ENCODE measurements at regions not wholly inside any gene's neighbourhood (a gene's known extent, or its start where the extent isn't known, plus 50 kb on each side); places are given as distances from the start of the nearest gene placed in this dataset.

GRCh38 chr14:64639340-64639821, 64.8 kb upstream of the PLEKHG3 start:
- no peak for TF ChIP-seq CTCF (IDR thresholded peaks at IDR 0.05; ENCODE audit: insufficient read depth, low read depth, low read length)
- CTCF ChIA-PET, result interaction anchor here (0.8 to 1.0 kb wide), 2 partner anchors 96 to 99 kb away, joined by 3 to 4 read pairs; partner anchors contain the start of gene HSPA2
- Histone ChIP-seq H3K27me3 (ENCODE audit: control insufficient read depth, insufficient read depth, low read length) (no peaks in the 10 kb centered on the region), H3K4me3 (ENCODE audit: low read depth, low read length) (no peak overlapping the region), H3K36me3 (ENCODE audit: control insufficient read depth, insufficient read depth, low read length) (no peaks in the 10 kb centered on the region)
- no peak for DNase-seq (ENCODE audit: low read depth)
- POLR2A ChIA-PET, result interaction anchor here (0.6 kb wide), 1 partner anchor 99 kb away, joined by 3 read pairs; no protein-coding TSS in a partner anchor

- POLR2A ChIA-PET, result no interaction called here
Observed at GRCh38 chr14:64640839-64641238, 63.4 kb upstream of the PLEKHG3 start.

GRCh38 chr14:64641760-64642159, 62.5 kb upstream of the PLEKHG3 start:
- H3K4me3 ChIP-seq (ENCODE audit: low read depth, low read length), result no peak overlapping the region
- TF ChIP-seq CTCF (IDR thresholded peaks at IDR 0.05; ENCODE audit: insufficient read depth, low read depth, low read length), result no peak
- POLR2A ChIA-PET, result no interaction called here
- no peaks in the 10 kb centered on the region for H3K27me3 ChIP-seq (ENCODE audit: control insufficient read depth, insufficient read depth, low read length)
- DNase-seq (ENCODE audit: low read depth), result no peak
- CTCF ChIA-PET, result interaction anchor here (1.0 to 1.3 kb wide), 2 partner anchors 33 to 123 kb away, joined by 3 read pairs; no protein-coding TSS in a partner anchor
- no peaks in the 10 kb centered on the region for H3K36me3 ChIP-seq (ENCODE audit: control insufficient read depth, insufficient read depth, low read length)

More at GRCh38 chr14:64640839-64641238, 63.4 kb upstream of the PLEKHG3 start:
- H3K36me3 ChIP-seq (ENCODE audit: control insufficient read depth, insufficient read depth, low read length), result no peaks in the 10 kb centered on the region
- TF ChIP-seq CTCF (IDR thresholded peaks at IDR 0.05; ENCODE audit: insufficient read depth, low read depth, low read length), result no peak
- no peak overlapping the region for H3K4me3 ChIP-seq (ENCODE audit: low read depth, low read length)
- no peak for DNase-seq (ENCODE audit: low read depth)
- H3K27me3 ChIP-seq (ENCODE audit: control insufficient read depth, insufficient read depth, low read length), result no peaks in the 10 kb centered on the region
- CTCF ChIA-PET, result no interaction called here

GRCh38 chr14:64643709-64644108, 60.5 kb upstream of the PLEKHG3 start:
- POLR2A ChIA-PET, result interaction anchor here (0.5 kb wide), 1 partner anchor 138 kb away, joined by 9 read pairs; no protein-coding TSS in a partner anchor
- DNase-seq (ENCODE audit: low read depth), result no peak
- CTCF ChIA-PET, result interaction anchor here (0.8 to 3.4 kb wide), 2 partner anchors 103 to 133 kb away, joined by 3 to 13 read pairs; partner anchors contain the start of gene HSPA2
- Histone ChIP-seq H3K4me3 (ENCODE audit: low read depth, low read length) (no peak overlapping the region), H3K36me3 (ENCODE audit: control insufficient read depth, insufficient read depth, low read length) (no peaks in the 10 kb centered on the region), H3K27me3 (ENCODE audit: control insufficient read depth, insufficient read depth, low read length) (no peaks in the 10 kb centered on the region)
- TF ChIP-seq CTCF (IDR thresholded peaks at IDR 0.05; ENCODE audit: insufficient read depth, low read depth, low read length), result no peak

- TF ChIP-seq CTCF (IDR thresholded peaks at IDR 0.05; ENCODE audit: insufficient read depth, low read depth, low read length), result no peak
- ChIA-PET CTCF (interaction anchor here (0.8 to 3.4 kb wide), 5 partner anchors 8 to 134 kb away, joined by 3 to 13 read pairs (median 3); partner anchors contain the start of gene HSPA2), POLR2A (interaction anchor here (0.7 kb wide), 1 partner anchor 104 kb away, joined by 3 read pairs; the partner anchor contains the start of gene HSPA2)
- Histone ChIP-seq H3K4me3 (ENCODE audit: low read depth, low read length) (no peak overlapping the region), H3K36me3 (ENCODE audit: control insufficient read depth, insufficient read depth, low read length) (no peaks in the 10 kb centered on the region), H3K27me3 (ENCODE audit: control insufficient read depth, insufficient read depth, low read length) (no peaks in the 10 kb centered on the region)
- no peak for DNase-seq (ENCODE audit: low read depth)
Observed at GRCh38 chr14:64644629-64645028, 59.6 kb upstream of the PLEKHG3 start.

Data from BJ (cell line).